ENCODE measurements at regions not wholly inside any gene's neighbourhood (a gene's known extent, or its start where the extent isn't known, plus 50 kb on each side); places are given as distances from the start of the nearest gene placed in this dataset.

DNA sequence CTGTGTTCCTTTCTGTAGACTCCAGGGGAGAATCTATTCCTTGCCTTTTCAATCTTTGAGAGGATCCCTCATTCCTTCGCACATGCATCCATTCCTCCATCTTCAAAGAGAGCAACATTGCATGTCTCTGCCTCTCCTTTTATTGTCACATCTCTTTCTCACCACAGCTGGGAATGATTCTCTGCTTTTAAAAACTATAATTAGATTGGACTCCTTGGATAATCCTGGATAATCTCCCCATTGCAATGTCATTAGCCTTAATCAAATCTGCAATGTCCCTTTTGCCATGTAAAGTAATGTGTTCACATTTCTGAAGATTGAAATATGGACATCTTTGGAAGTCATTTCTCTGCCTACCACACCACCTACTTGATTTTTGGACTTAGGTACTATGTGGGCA, 750.1 kb downstream of the COL12A1 start:
- TF ChIP-seq EP300 (IDR thresholded peaks at IDR 0.05) (no peak), CTCF (IDR thresholded peaks at IDR 0.05) (no peak), POLR2AphosphoS5 (IDR thresholded peaks at IDR 0.05) (no peak)

All from upper lobe of left lung (tissue), 4 donors.